Trophoblast cell (in vitro differentiated cells and primary cell): ENCODE measurements at regions not wholly inside any gene's neighbourhood (a gene's known extent, or its start where the extent isn't known, plus 50 kb on each side); places are given as distances from the start of the nearest gene placed in this dataset.

Experiments
- DNase-seq, 2 donors: peaks; one replicate each; pipeline ENCODE4 v3.0.0-alpha.2; 2016
- H2AFZ ChIP-seq: 2 replicates; pipeline ENCODE4 v1.6.1; 2013; ENCODE audit warnings: low read length, moderate library complexity, mild to moderate bottlenecking; ENCODE audit not compliant: insufficient read depth, poor library complexity
- H2AK5ac ChIP-seq: 2 replicates; pipeline ENCODE4 v1.6.1; 2013; ENCODE audit warnings: mild to moderate bottlenecking, low read length
- H2BK120ac ChIP-seq: 2 replicates; pipeline ENCODE4 v1.6.1; 2013; ENCODE audit warnings: low read length, mild to moderate bottlenecking, moderate library complexity; ENCODE audit not compliant: insufficient read depth, poor library complexity
- H2BK12ac ChIP-seq: 2 replicates; pipeline ENCODE4 v1.6.1; 2013; ENCODE audit warnings: mild to moderate bottlenecking, low read length, moderate library complexity
- H2BK5ac ChIP-seq: 2 replicates; pipeline ENCODE4 v1.6.1; 2013; ENCODE audit warnings: low read length, low read depth, moderate library complexity, mild to moderate bottlenecking; ENCODE audit not compliant: poor library complexity
- H3K14ac ChIP-seq: 2 replicates; pipeline ENCODE4 v1.6.1; 2013; ENCODE audit warnings: mild to moderate bottlenecking, low read length
- H3K18ac ChIP-seq: 2 replicates; pipeline ENCODE4 v1.6.1; 2013; ENCODE audit warnings: mild to moderate bottlenecking, low read length
- H3K23ac ChIP-seq: 2 replicates; pipeline ENCODE4 v1.6.1; 2013; ENCODE audit warnings: low read length
- H3K27ac ChIP-seq: 2 replicates; pipeline ENCODE4 v1.5.1; 2013; ENCODE audit warnings: low read depth, mild to moderate bottlenecking, inconsistent platforms, low read length, moderate library complexity
- H3K27me3 ChIP-seq: 2 replicates; pipeline ENCODE4 v1.6.1; 2013; ENCODE audit warnings: inconsistent platforms, mild to moderate bottlenecking, low read length, moderate library complexity; ENCODE audit not compliant: insufficient read depth
- H3K36me3 ChIP-seq, 2 experiments: 1 replicate in 1 of 2; 2 replicates in 1 of 2; pipeline ENCODE4 v1.6.1; 2013; ENCODE audit warnings: low read length in 2 of 2, mild to moderate bottlenecking in 2 of 2, moderate library complexity in 1 of 2; ENCODE audit not compliant: insufficient read depth in 2 of 2, control insufficient read depth in 1 of 2
- H3K4ac ChIP-seq: 2 replicates; pipeline ENCODE4 v1.6.1; 2013; ENCODE audit warnings: low read depth, mild to moderate bottlenecking, low read length, moderate library complexity
- H3K4me1 ChIP-seq, 2 experiments: 1 replicate in 1 of 2; 2 replicates in 1 of 2; pipeline ENCODE4 v1.6.1; 2013; ENCODE audit warnings: low read length in 2 of 2, mild to moderate bottlenecking in 2 of 2, moderate library complexity in 1 of 2; ENCODE audit not compliant: insufficient read depth in 2 of 2, control insufficient read depth in 1 of 2
- H3K4me2 ChIP-seq: 2 replicates; pipeline ENCODE4 v1.6.1; 2013; ENCODE audit warnings: inconsistent platforms, mild to moderate bottlenecking, low read length, moderate library complexity
- H3K4me3 ChIP-seq: 2 replicates; pipeline ENCODE4 v1.5.1; 2013; ENCODE audit warnings: mild to moderate bottlenecking, low read depth, low read length, inconsistent platforms
- H3K79me1 ChIP-seq: one replicate; pipeline ENCODE4 v1.6.1; 2013; ENCODE audit warnings: low read length
- H3K79me2 ChIP-seq: 2 replicates; pipeline ENCODE4 v1.6.1; 2013; ENCODE audit warnings: low read length, mild to moderate bottlenecking; ENCODE audit not compliant: control insufficient read depth, insufficient read depth, poor library complexity
- H3K9ac ChIP-seq: 2 replicates; pipeline ENCODE4 v1.6.1; 2013; ENCODE audit warnings: mild to moderate bottlenecking, low read length
- H3K9me3 ChIP-seq: 2 replicates; pipeline ENCODE4 v1.6.1; 2013; ENCODE audit warnings: low read depth, mild to moderate bottlenecking, control low read depth, inconsistent platforms, low read length; ENCODE audit not compliant: insufficient read depth
- H4K12ac ChIP-seq: 2 replicates; pipeline ENCODE4 v1.6.1; 2013; ENCODE audit warnings: low read depth, mild to moderate bottlenecking, low read length, moderate library complexity
- H4K8ac ChIP-seq: 2 replicates; pipeline ENCODE4 v1.6.1; 2013; ENCODE audit warnings: low read depth, mild to moderate bottlenecking, low read length, moderate library complexity
- H4K91ac ChIP-seq: one replicate; pipeline ENCODE4 v1.6.1; 2013; ENCODE audit warnings: low read depth, mild to moderate bottlenecking, low read length, moderate library complexity
- whole genome bisulfite sequencing: extraction: QIAGEN DNeasy Blood & Tissue Kit; methylation state at CpG from one replicate; pipeline ENCODE4 v1.1.7; 2013; ENCODE audit warnings: missing lambda C conversion rate; ENCODE audit not compliant: insufficient read length, insufficient coverage; ENCODE audit errors: extremely low coverage; 5-methylcytosine and 5-hydroxymethylcytosine counted together

GRCh38 chr7:15832996-15833395, 146.5 kb upstream of the MEOX2 start:
- Histone ChIP-seq H3K4me1 (no peaks in the 10 kb centered on the region), H4K12ac (no peak overlapping the region), H3K79me1 (no peaks in the 10 kb centered on the region), H3K4me3 (no peak overlapping the region), H3K79me2 (no peaks in the 10 kb centered on the region), H3K4ac (no peak overlapping the region), H2BK12ac (no peak overlapping the region), H3K4me2 (no peak overlapping the region), H2BK120ac (no peak overlapping the region), H3K23ac (no peak overlapping the region), H3K18ac (no peak overlapping the region), H3K9ac (no peak overlapping the region), H2BK5ac (no peak overlapping the region), H3K36me3 (no peaks in the 10 kb centered on the region), H4K8ac (no peak overlapping the region), H3K9me3 (no peaks in the 10 kb centered on the region), H3K27ac (no peak overlapping the region), H2AK5ac (no peak overlapping the region), H4K91ac (no peak overlapping the region), H2AFZ (no peak overlapping the region), H3K14ac (no peak overlapping the region), H3K27me3 (no peaks in the 10 kb centered on the region)
- no peak for DNase-seq
- WGBS = no CpG with 5 or more reads among the region's 1 CpG

GRCh38 chr7:15831606-15832005, 145.1 kb upstream of the MEOX2 start:
- no peak overlapping the region for H4K12ac ChIP-seq
- no CpG with 5 or more reads among the region's 3 CpGs for WGBS

GRCh38 chr7:15829691-15830090, 143.2 kb upstream of the MEOX2 start:
- H3K36me3 ChIP-seq = no peaks in the 10 kb centered on the region
- no peaks in the 10 kb centered on the region for H3K9me3 ChIP-seq
- DNase-seq = no peak
- no peak overlapping the region for H4K8ac ChIP-seq
- no peaks in the 10 kb centered on the region for H3K79me2 ChIP-seq
- WGBS = no CpG with 5 or more reads among the region's 3 CpGs
- no peak overlapping the region for H3K18ac ChIP-seq
- H3K27ac ChIP-seq = no peak overlapping the region
- H3K4me1 ChIP-seq = no peaks in the 10 kb centered on the region
- no peak overlapping the region for H2BK120ac ChIP-seq
- H3K14ac ChIP-seq = no peak overlapping the region
- no peaks in the 10 kb centered on the region for H3K27me3 ChIP-seq
- H2AFZ ChIP-seq = no peak overlapping the region
- H3K23ac ChIP-seq = no peak overlapping the region
- no peak overlapping the region for H2BK12ac ChIP-seq
- H2AK5ac ChIP-seq = no peak overlapping the region
- H3K4me2 ChIP-seq = no peak overlapping the region
- H3K9ac ChIP-seq = no peak overlapping the region
- H2BK5ac ChIP-seq = no peak overlapping the region
- H4K91ac ChIP-seq = no peak overlapping the region
- no peak overlapping the region for H4K12ac ChIP-seq
- no peak overlapping the region for H3K4ac ChIP-seq
- no peaks in the 10 kb centered on the region for H3K79me1 ChIP-seq
- no peak overlapping the region for H3K4me3 ChIP-seq

More at GRCh38 chr7:15831606-15832005, 145.1 kb upstream of the MEOX2 start:
- Histone ChIP-seq H3K27me3 (no peaks in the 10 kb centered on the region), H3K4me3 (no peak overlapping the region), H3K9ac (no peak overlapping the region), H2BK12ac (no peak overlapping the region), H3K79me1 (no peaks in the 10 kb centered on the region), H3K27ac (no peak overlapping the region), H3K23ac (no peak overlapping the region), H3K4me1 (no peaks in the 10 kb centered on the region), H3K4ac (no peak overlapping the region), H3K36me3 (no peaks in the 10 kb centered on the region), H2BK5ac (no peak overlapping the region), H3K79me2 (no peaks in the 10 kb centered on the region), H2BK120ac (no peak overlapping the region), H3K9me3 (no peaks in the 10 kb centered on the region), H3K4me2 (no peak overlapping the region), H3K18ac (no peak overlapping the region), H4K91ac (no peak overlapping the region), H3K14ac (no peak overlapping the region), H2AK5ac (no peak overlapping the region), H4K8ac (no peak overlapping the region), H2AFZ (no peak overlapping the region)
- DNase-seq = no peak

GRCh38 chr7:15828881-15829280, 142.4 kb upstream of the MEOX2 start:
- H3K9ac ChIP-seq = no peak overlapping the region
- no peak for DNase-seq
- H4K8ac ChIP-seq = no peak overlapping the region
- no peak overlapping the region for H3K23ac ChIP-seq
- H3K79me2 ChIP-seq = no peaks in the 10 kb centered on the region
- H3K36me3 ChIP-seq = no peaks in the 10 kb centered on the region
- no CpG with 5 or more reads among the region's 3 CpGs for WGBS
- no peak overlapping the region for H2AK5ac ChIP-seq
- H2BK5ac ChIP-seq = no peak overlapping the region
- H3K9me3 ChIP-seq = no peaks in the 10 kb centered on the region
- H2AFZ ChIP-seq = no peak overlapping the region
- H3K18ac ChIP-seq = no peak overlapping the region
- no peaks in the 10 kb centered on the region for H3K27me3 ChIP-seq
- H3K4ac ChIP-seq = no peak overlapping the region
- no peak overlapping the region for H2BK12ac ChIP-seq
- no peak overlapping the region for H3K4me2 ChIP-seq
- H3K14ac ChIP-seq = no peak overlapping the region
- no peak overlapping the region for H2BK120ac ChIP-seq
- no peak overlapping the region for H3K4me3 ChIP-seq
- H4K91ac ChIP-seq = no peak overlapping the region
- no peak overlapping the region for H4K12ac ChIP-seq
- H3K27ac ChIP-seq = no peak overlapping the region
- no peaks in the 10 kb centered on the region for H3K4me1 ChIP-seq
- no peaks in the 10 kb centered on the region for H3K79me1 ChIP-seq
